ENCODE measurements at regions not wholly inside any gene's neighbourhood (a gene's known extent, or its start where the extent isn't known, plus 50 kb on each side); places are given as distances from the start of the nearest gene placed in this dataset.

GRCh38 chr1:37424523-37424922 lies 49.9 kb upstream of the ZC3H12A start:
- no peak overlapping the region for H3K9ac ChIP-seq (ENCODE audit: insufficient read length, low read depth)
- no peaks in the 10 kb centered on the region for H3K36me3 ChIP-seq (ENCODE audit: insufficient read depth, insufficient read length, low read length)
- no peaks in the 10 kb centered on the region for H3K9me3 ChIP-seq (ENCODE audit: insufficient read depth, low read length)
- TF ChIP-seq SUZ12 (IDR thresholded peaks at IDR 0.05; ENCODE audit: extremely low read depth, insufficient read depth, insufficient read length) = no peak
- no peak for TF ChIP-seq ZNF274 (IDR thresholded peaks at IDR 0.05; ENCODE audit: low read depth, low read length)
- no peak for TF ChIP-seq YY1 (IDR thresholded peaks at IDR 0.05; ENCODE audit: insufficient read depth, insufficient read length)
- DNase-seq (ENCODE audit: low read depth, low spot score) = no peak
- no peaks in the 10 kb centered on the region for H3K27me3 ChIP-seq (ENCODE audit: insufficient read depth, insufficient read length)
- no peak overlapping the region for H3K4me3 ChIP-seq (ENCODE audit: insufficient read length, low read depth)
- no peaks in the 10 kb centered on the region for H3K4me1 ChIP-seq (ENCODE audit: insufficient read depth, insufficient read length)
